ENCODE measurements at regions not wholly inside any gene's neighbourhood (a gene's known extent, or its start where the extent isn't known, plus 50 kb on each side); places are given as distances from the start of the nearest gene placed in this dataset.

DNA sequence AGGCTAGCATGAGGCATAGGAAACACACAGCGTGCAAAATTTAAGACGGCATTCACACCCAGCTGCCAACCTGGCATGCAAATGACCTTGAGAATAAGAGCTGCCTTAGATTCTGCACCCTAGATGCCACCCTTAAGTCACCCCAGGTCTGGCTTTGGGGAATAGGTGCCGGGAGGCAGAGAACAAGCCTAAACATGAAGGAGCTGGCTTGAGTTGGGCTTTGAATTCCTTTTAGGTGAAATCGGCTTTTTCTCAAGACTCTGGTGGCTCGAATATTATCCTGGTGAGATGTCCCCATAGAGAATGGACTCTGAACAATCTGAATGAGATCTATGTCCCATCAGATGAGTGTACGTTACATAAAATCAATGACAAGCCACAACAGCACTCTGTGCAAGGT is 1090.5 kb downstream of the VRK1 start:
- H2AK9ac ChIP-seq (replicated peaks; ENCODE audit: low read depth, low read length, poor library complexity): no peak overlapping the region
- H3K4me1 ChIP-seq (ENCODE audit: control insufficient read depth, insufficient read depth, low read length): no peaks in the 10 kb centered on the region
- no peak overlapping the region for H4K8ac ChIP-seq (ENCODE audit: low read depth in 2 of 2, low read length in 2 of 2)
- H3K4ac ChIP-seq (ENCODE audit: low read depth, low read length): no peak overlapping the region
- H2BK15ac ChIP-seq (ENCODE audit: low read depth, low read length): no peak overlapping the region
- no peak overlapping the region for H2BK20ac ChIP-seq (ENCODE audit: low read depth, low read length)
- H4K91ac ChIP-seq (ENCODE audit: insufficient read depth, low read depth, low read length): no peak overlapping the region
- no peak overlapping the region for H2BK120ac ChIP-seq (ENCODE audit: low read depth, low read length)
- no peak overlapping the region for H3K4me2 ChIP-seq (ENCODE audit: low read depth, low read length)
- ChIA-PET CTCF (no interaction called here), POLR2A (ENCODE audit: unreplicated experiment) (no interaction called here)
- no peak overlapping the region for H3K23ac ChIP-seq (ENCODE audit: low read depth, low read length)
- in situ Hi-C loops (cut with MboI; ENCODE audit: low sequenced_read_pairs): no loop called here
- no peak overlapping the region for H3K14ac ChIP-seq (replicated peaks; ENCODE audit: low read depth, low read length)
- H3K9me1 ChIP-seq (ENCODE audit: insufficient read depth, low read length): no peaks in the 10 kb centered on the region
- H2AFZ ChIP-seq (replicated peaks; ENCODE audit: low read length, poor library complexity): no peak overlapping the region
- no peaks in the 10 kb centered on the region for H3K36me3 ChIP-seq (ENCODE audit: control insufficient read depth, insufficient read depth, low read length)
- H2BK5ac ChIP-seq (ENCODE audit: low read depth, low read length, poor library complexity, severe bottlenecking): no peak overlapping the region
- no peak overlapping the region for H3K9ac ChIP-seq (ENCODE audit: low read depth, low read length)
- H3K27me3 ChIP-seq (ENCODE audit: control insufficient read depth, insufficient read depth, low read length): no peaks in the 10 kb centered on the region
- no peak overlapping the region for H3K4me3 ChIP-seq (ENCODE audit: insufficient read depth, low read depth, low read length)
- no peaks in the 10 kb centered on the region for H3K79me1 ChIP-seq (ENCODE audit: low read depth in 1 of 2, low read length in 2 of 2)
- no peak overlapping the region for H3K18ac ChIP-seq (ENCODE audit: low read depth, low read length)
- TF ChIP-seq CEBPB (IDR thresholded peaks at IDR 0.05; ENCODE audit: low read depth, low read length) (no peak), NFE2L2 (IDR thresholded peaks at IDR 0.05; ENCODE audit: low read depth, low read length) (no peak), SMC3 (IDR thresholded peaks at IDR 0.05; ENCODE audit: low read depth, low read length) (no peak)
- ATAC-seq (ENCODE audit: low read depth) (no peak), DNase-seq (no peak)
- no peak overlapping the region for H2AK5ac ChIP-seq (ENCODE audit: low read depth, low read length)
- intact Hi-C loops (cut with micrococcal nuclease): no loop called here
- H4K5ac ChIP-seq (ENCODE audit: low read depth, low read length): no peak overlapping the region
- no peaks in the 10 kb centered on the region for H4K20me1 ChIP-seq (ENCODE audit: insufficient read depth, low read length)
- no CpG with 5 or more reads among the region's 6 CpGs for WGBS, 2 experiments (ENCODE audit: extremely low coverage in 2 of 2, insufficient read length in 1 of 2)
- H3K56ac ChIP-seq (ENCODE audit: extremely low read depth, insufficient read depth, low read length): no peak overlapping the region
- dilution Hi-C loops (cut with HindIII; ENCODE audit: low sequenced_read_pairs, unreplicated experiment): no loop called here
- no TSS peak for BruUV-seq (replicated peaks)
- peaks cover 26% of the 10 kb centered on the region for H3K9me3 ChIP-seq (ENCODE audit: control insufficient read depth, insufficient read depth, low read length)
- H3K27ac ChIP-seq (ENCODE audit: insufficient read depth, low read length): no peak overlapping the region

Data from IMR-90 (cell line).